NCI-H510A (cell line): ENCODE measurements at regions not wholly inside any gene's neighbourhood (a gene's known extent, or its start where the extent isn't known, plus 50 kb on each side); places are given as distances from the start of the nearest gene placed in this dataset.

Experiments used
- DNase-seq: peaks from one replicate; lab custom pipeline; 2025; lab: John Stamatoyannopoulos, UW

DNA sequence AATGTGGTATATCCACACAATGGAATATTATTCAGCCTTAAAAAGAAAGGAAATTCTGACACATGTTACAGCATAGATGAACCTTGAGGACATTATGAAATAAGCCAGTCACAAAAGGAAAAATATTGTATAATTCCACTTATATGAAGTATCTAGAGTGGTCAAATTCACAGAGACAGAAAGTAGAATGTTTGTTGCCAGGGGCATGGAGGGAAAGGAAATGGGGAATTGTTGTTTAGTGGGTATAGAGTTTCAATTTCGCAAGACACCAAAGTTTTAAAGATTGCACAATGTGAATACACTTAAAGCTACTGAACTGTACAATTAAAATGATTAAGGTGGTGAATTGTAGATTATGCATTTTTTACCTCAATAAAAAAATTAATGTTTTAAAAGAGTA, 92.9 kb downstream of the TXNL1 start:
- no peak for DNase-seq

GRCh38 chr18:56542476-56542875, 95.9 kb downstream of the TXNL1 start:
- no peak for DNase-seq

GRCh38 chr18:56541793-56542192, 96.6 kb downstream of the TXNL1 start:
- no peak for DNase-seq

GRCh38 chr18:56541340-56541739, 97.1 kb downstream of the TXNL1 start:
- DNase-seq, result no peak

GRCh38 chr18:56538746-56539145, 99.6 kb downstream of the TXNL1 start:
- DNase-seq, result no peak

- no peak for DNase-seq
These were observed 106.1 kb downstream of the TXNL1 start for GRCh38 chr18:56532176-56532840.

DNA sequence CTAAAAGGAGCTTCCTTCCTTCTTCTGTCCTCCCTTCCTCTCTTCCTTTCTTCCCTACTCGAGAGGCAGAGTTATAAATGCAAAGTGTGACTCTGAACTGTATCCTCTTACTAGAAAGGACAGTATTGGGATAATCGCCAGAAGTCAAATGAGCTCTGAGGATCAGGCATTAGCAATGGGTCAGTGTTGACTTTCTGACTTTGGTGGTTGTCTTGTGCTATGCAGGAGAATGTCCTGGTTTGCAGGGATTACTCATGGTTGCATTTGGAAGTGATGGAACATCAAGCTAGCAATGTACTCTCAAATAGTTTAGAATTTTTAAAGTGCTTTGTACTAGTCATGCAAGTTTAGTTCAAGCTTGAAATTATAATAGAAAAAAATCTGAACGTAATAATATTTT, 115.6 kb downstream of the TXNL1 start:
- no peak for DNase-seq

- DNase-seq, result no peak
These were observed 117.1 kb downstream of the TXNL1 start for GRCh38 chr18:56521263-56521662.

GRCh38 chr18:56517761-56518160, 120.6 kb downstream of the TXNL1 start:
- no peak for DNase-seq

GRCh38 chr18:56517196-56517595, 121.2 kb downstream of the TXNL1 start:
- no peak for DNase-seq

DNA sequence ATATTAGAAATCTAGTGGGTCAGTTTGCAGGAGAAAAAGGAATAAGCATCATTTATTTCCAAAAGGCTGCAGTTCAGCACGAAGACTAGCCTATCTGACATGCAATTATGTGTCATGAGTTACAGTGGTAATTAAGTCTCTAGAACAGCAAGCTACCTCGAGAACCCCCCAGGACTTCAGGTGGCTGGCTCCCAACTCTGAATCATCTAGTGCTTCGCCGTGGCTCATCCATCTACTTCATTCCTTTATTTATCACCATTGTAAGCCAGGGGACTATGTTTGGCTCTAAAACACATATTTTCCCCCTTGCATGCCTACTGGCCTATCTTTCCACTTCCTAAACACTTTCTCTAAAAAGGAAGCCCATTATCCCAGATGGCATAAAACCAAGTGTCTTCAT, 121.6 kb downstream of the TXNL1 start:
- DNase-seq, result no peak

DNA sequence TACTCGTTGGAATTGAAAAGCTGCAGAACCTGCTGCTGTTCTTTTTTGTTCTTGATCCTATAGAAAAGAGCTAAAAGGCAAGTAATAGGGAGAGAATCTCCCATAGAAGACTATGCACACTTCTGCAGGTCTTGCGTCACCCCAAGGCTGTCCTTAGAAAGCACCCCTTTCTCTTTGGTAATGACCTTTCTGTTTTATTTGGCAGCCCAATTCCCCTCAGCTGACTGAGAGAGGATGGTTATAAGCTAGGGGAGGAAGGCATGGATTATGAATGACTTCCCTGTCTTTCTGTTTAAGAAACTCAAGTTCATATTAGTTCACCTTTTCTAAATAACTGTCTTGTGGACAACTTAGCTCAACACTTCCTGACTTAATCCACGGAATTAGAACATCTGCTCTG, 122.9 kb downstream of the TXNL1 start:
- no peak for DNase-seq

DNA sequence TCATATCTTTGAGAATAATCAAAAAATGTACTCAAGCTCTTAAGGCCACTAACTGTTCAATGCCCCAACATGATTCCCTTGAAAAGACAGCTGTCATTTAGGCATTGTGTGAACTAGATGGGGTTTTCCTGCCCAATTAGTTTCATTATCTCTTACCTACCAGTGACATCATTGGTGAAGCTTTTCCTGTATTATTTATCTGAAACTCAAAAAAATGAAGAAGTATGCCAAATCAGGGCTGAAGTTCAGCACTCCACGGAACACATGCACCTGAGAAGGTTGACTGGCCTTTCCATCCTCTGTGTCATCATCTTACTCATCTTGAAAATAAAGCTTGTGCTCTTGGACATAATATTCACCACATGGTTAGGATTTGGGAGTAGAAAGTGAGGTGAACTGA, 126.4 kb downstream of the TXNL1 start:
- DNase-seq, result no peak

- DNase-seq, result no peak
These were observed 128.3 kb downstream of the TXNL1 start for GRCh38 chr18:56510108-56510507.

GRCh38 chr18:56509656-56510055, 128.7 kb downstream of the TXNL1 start:
- no peak for DNase-seq

DNA sequence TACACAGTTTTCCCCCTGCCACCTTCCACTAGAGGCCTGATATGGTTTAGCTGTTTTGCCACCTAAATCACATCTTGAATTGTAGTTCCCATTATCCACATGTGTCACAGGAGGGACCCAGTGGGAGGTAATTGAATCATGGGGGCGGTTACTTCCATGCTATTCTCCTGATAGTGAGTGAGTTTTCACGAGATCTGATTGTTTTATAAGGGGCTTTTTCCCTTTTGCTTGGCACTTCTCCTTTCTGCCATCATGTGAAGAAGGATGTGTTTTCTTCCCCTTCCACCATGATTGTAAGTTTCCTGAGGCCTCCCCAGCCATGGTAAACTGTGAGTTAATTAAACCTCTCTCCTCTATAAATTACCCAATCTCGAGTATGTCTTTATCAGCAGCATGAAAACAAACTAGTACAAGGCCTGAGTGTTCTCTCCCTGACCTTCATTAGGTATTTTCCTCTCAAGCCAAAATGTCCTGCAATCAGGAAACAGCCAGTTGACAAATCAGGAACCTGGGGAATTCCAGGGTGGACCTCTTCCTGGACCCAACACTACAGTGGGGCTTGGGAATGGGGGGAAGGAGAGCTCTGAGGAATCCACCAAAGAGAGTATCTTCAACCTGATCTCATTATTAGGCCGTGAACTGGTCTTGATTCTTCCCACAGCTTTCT, 129.9 kb downstream of the TXNL1 start:
- no peak for DNase-seq

- no peak for DNase-seq
These were observed 132.4 kb downstream of the TXNL1 start for GRCh38 chr18:56505971-56506370.

DNA sequence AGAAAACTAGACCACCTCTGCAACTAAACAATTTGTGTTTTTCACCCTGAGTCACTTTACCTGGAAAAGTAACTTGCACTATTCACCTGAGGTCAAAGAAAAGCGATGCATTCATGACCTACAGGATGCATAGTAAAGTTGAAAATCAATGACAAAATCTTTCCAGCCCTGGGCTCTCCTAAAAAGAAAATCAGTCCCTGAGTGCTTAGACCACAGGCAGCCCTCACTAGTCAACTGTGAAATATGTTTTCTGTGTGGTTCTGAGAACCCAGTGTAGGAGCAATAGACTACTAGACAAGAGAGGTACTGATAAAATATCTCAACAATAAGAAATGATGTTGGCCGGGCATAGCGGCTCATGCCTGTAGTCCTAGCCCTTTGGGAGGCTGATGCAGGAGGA, 133.1 kb downstream of the TXNL1 start:
- DNase-seq, result no peak

- no peak for DNase-seq
These were observed 136.5 kb downstream of the TXNL1 start for GRCh38 chr18:56501896-56502295.

- DNase-seq, result no peak
These were observed 142.5 kb downstream of the TXNL1 start for GRCh38 chr18:56495884-56496283.

DNA sequence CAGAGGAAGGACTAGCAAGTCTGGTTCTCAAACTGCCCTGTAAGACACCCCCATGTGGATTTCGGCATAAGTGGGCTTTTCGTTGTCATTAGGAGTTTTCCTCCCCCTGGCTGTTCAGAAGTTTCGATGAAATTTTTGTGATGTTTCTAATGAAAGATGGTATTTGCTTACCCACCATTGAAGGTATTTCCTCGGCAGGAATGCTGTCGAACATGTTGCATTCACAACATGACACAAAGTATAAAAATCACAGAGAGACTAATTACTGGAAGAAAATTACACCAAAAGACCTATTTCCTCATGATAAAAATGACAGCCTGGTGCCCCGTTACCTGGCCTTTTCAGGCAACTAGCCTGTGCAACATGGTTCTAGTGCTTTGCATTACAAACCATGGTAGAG, 144.9 kb downstream of the TXNL1 start:
- no peak for DNase-seq

GRCh38 chr18:56492136-56492535, 146.3 kb downstream of the TXNL1 start:
- DNase-seq, result no peak

- DNase-seq, result no peak
These were observed 147.4 kb downstream of the TXNL1 start for GRCh38 chr18:56490942-56491341.

GRCh38 chr18:56489893-56490292, 148.5 kb downstream of the TXNL1 start:
- no peak for DNase-seq
